ENCODE measurements at regions not wholly inside any gene's neighbourhood (a gene's known extent, or its start where the extent isn't known, plus 50 kb on each side); places are given as distances from the start of the nearest gene placed in this dataset.

- TF ChIP-seq EZH2 (optimal IDR thresholded peaks at IDR 0.05; ENCODE audit: low read depth, low read length), result no peak
- TF ChIP-seq CTCF (IDR thresholded peaks at IDR 0.05; ENCODE audit: low read length), result no peak
Measured at GRCh38 chr12:85610194-85610593, 226.0 kb downstream of the RASSF9 start.
